WTC11 (cell line): ENCODE measurements at regions not wholly inside any gene's neighbourhood (a gene's known extent, or its start where the extent isn't known, plus 50 kb on each side); places are given as distances from the start of the nearest gene placed in this dataset.

Experiments
- ATF3 ChIP-seq: sonication (generic); formaldehyde crosslinking; conservative IDR thresholded peaks from 2 replicates; pipeline ENCODE4 v1.8.1; 2022; ENCODE audit warnings: mild to moderate bottlenecking, missing genetic modification reagents
- CTCF ChIP-seq: fragments of 200-600 bp; IDR thresholded peaks from 2 replicates; pipeline ENCODE4 v1.8.0; 2022; ENCODE audit warnings: antibody characterized with exemption
- FOXK1 ChIP-seq: sonication (generic); formaldehyde crosslinking; IDR thresholded peaks from 2 replicates; pipeline ENCODE4 v1.8.0; 2022; ENCODE audit warnings: mild to moderate bottlenecking, moderate library complexity, missing genetic modification reagents
- FOXP4 ChIP-seq: sonication (generic); formaldehyde crosslinking; IDR thresholded peaks from 2 replicates; pipeline ENCODE4 v1.8.0; 2022; ENCODE audit warnings: mild to moderate bottlenecking, missing genetic modification reagents
- GRHL2 ChIP-seq: fragments of 250-450 bp; sonication (Bioruptor Pico); IDR thresholded peaks from 2 replicates; pipeline ENCODE4 v1.8.0; 2022; ENCODE audit warnings: mild to moderate bottlenecking, moderate library complexity; ENCODE audit not compliant: insufficient replicate concordance, severe bottlenecking
- HMGXB4 ChIP-seq: sonication (generic); formaldehyde crosslinking; IDR thresholded peaks from 2 replicates; pipeline ENCODE4 v1.8.1; 2023; ENCODE audit warnings: mild to moderate bottlenecking, moderate library complexity, missing genetic modification reagents
- MAX ChIP-seq: sonication (generic); formaldehyde crosslinking; IDR thresholded peaks from 2 replicates; pipeline ENCODE4 v1.8.0; 2022; ENCODE audit warnings: mild to moderate bottlenecking, missing genetic modification reagents
- MLX ChIP-seq: sonication (generic); formaldehyde crosslinking; IDR thresholded peaks from 2 replicates; pipeline ENCODE4 v1.8.1; 2023; ENCODE audit warnings: mild to moderate bottlenecking, missing genetic modification reagents, moderate library complexity
- TEAD4 ChIP-seq: sonication (generic); formaldehyde crosslinking; IDR thresholded peaks from 2 replicates; pipeline ENCODE4 v1.8.0; 2022; ENCODE audit warnings: mild to moderate bottlenecking, missing genetic modification reagents
- ZBTB21 ChIP-seq: sonication (generic); formaldehyde crosslinking; IDR thresholded peaks from 2 replicates; pipeline ENCODE4 v1.8.1; 2023; ENCODE audit warnings: mild to moderate bottlenecking, missing genetic modification reagents, borderline replicate concordance
- ZNF121 ChIP-seq: sonication (generic); formaldehyde crosslinking; IDR thresholded peaks from 2 replicates; pipeline ENCODE4 v1.8.0; 2023; ENCODE audit warnings: missing genetic modification reagents
- ZSCAN18 ChIP-seq: fragments of 250-450 bp; sonication (Bioruptor Pico); IDR thresholded peaks from 2 replicates; pipeline ENCODE4 v2.1.2; 2022; ENCODE audit warnings: mild to moderate bottlenecking, moderate library complexity

GRCh38 chr3:135652388-135652787 lies 313.1 kb upstream of the PPP2R3A start:
- no peak for TF ChIP-seq CTCF
- no peak for TF ChIP-seq FOXK1 (CRISPR knock-in tag)
- TF ChIP-seq MAX (CRISPR knock-in tag) = no peak
- TF ChIP-seq ZSCAN18 (CRISPR knock-in tag) = no peak
- no peak for TF ChIP-seq ZNF121 (CRISPR knock-in tag)
- TF ChIP-seq HMGXB4 (CRISPR knock-in tag) = no peak
- TF ChIP-seq ATF3 (CRISPR knock-in tag) = no peak
- TF ChIP-seq MLX = no peak
- no peak for TF ChIP-seq GRHL2 (CRISPR knock-in tag)
- TF ChIP-seq TEAD4 (CRISPR knock-in tag) = no peak
- no peak for TF ChIP-seq FOXP4
- no peak for TF ChIP-seq ZBTB21 (CRISPR knock-in tag)
